ENCODE measurements at regions not wholly inside any gene's neighbourhood (a gene's known extent, or its start where the extent isn't known, plus 50 kb on each side); places are given as distances from the start of the nearest gene placed in this dataset.

DNA sequence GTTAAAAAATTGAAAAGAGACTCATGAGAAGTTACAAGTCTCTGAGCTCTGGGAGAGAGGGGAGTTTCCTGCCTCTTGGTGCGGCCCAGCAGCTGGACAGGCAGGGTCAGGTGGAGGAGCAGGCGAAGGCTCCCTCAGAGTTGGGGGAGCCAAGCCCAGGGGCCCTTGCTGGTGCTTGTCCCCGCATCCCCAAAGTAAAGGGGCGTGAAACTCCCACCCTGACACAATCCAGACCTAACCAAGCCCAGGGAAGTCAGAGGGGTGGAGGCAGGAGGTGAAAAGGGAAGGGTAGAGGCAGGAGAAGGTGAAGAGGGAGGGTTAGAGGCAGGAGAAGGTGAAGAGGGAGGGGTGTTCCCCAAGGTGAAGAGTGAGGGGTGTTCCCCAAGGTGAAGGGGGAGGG, 322.8 kb downstream of the GLRX3 start:
- no peaks in the 10 kb centered on the region for H3K9me3 ChIP-seq (ENCODE audit: control insufficient read depth, low read depth, low read length)
- dilution Hi-C loops (cut with MboI; ENCODE audit: extremely low pct_ligation_motif_present, low sequenced_read_pairs), result no loop called here
- no peak overlapping the region for H3K4me3 ChIP-seq (ENCODE audit: control insufficient read depth in 2 of 3, extremely low read depth in 1 of 3, insufficient read depth in 2 of 3, low read depth in 1 of 3, low read length in 3 of 3)
- H3K9ac ChIP-seq (ENCODE audit: control insufficient read depth, extremely low read depth, insufficient read depth, low read length), result no peak overlapping the region
- no peaks in the 10 kb centered on the region for H3K79me2 ChIP-seq (ENCODE audit: control insufficient read depth, insufficient read depth, low read length)
- FAIRE-seq, result no peak
- no peak overlapping the region for H3K27ac ChIP-seq (ENCODE audit: control insufficient read depth, insufficient read depth, low read length)
- no peaks in the 10 kb centered on the region for H3K36me3 ChIP-seq (ENCODE audit: control insufficient read depth in 2 of 2, extremely low read depth in 1 of 2, insufficient read depth in 2 of 2, low read length in 2 of 2)
- no peak overlapping the region for H3K4me2 ChIP-seq (ENCODE audit: control insufficient read depth, extremely low read depth, insufficient read depth, low read depth, low read length)
- no peak for DNase-seq (ENCODE audit: low read depth, low spot score)
- no peaks in the 10 kb centered on the region for H3K4me1 ChIP-seq (ENCODE audit: control insufficient read depth, extremely low read depth, insufficient read depth, low read length)
- H4K20me1 ChIP-seq (ENCODE audit: control insufficient read depth, extremely low read depth, insufficient read depth, low read length), result no peaks in the 10 kb centered on the region
- H3K27me3 ChIP-seq (ENCODE audit: control insufficient read depth, extremely low read depth, insufficient read depth, low read length), result no peaks in the 10 kb centered on the region
- H3K9me1 ChIP-seq (ENCODE audit: control insufficient read depth, extremely low read depth, insufficient read depth, low read length), result no peaks in the 10 kb centered on the region
- no peak overlapping the region for H2AFZ ChIP-seq (ENCODE audit: control insufficient read depth, low read length)
- TF ChIP-seq EZH2 (IDR thresholded peaks at IDR 0.05; ENCODE audit: low read length), result no peak
- TF ChIP-seq, protein P1, sequence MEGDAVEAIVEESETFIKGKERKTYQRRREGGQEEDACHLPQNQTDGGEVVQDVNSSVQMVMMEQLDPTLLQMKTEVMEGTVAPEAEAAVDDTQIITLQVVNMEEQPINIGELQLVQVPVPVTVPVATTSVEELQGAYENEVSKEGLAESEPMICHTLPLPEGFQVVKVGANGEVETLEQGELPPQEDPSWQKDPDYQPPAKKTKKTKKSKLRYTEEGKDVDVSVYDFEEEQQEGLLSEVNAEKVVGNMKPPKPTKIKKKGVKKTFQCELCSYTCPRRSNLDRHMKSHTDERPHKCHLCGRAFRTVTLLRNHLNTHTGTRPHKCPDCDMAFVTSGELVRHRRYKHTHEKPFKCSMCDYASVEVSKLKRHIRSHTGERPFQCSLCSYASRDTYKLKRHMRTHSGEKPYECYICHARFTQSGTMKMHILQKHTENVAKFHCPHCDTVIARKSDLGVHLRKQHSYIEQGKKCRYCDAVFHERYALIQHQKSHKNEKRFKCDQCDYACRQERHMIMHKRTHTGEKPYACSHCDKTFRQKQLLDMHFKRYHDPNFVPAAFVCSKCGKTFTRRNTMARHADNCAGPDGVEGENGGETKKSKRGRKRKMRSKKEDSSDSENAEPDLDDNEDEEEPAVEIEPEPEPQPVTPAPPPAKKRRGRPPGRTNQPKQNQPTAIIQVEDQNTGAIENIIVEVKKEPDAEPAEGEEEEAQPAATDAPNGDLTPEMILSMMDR (optimal IDR thresholded peaks at IDR 0.05 in 1 of 3, IDR thresholded peaks at IDR 0.05 in 1 of 3, conservative IDR thresholded peaks at IDR 0.05 in 1 of 3; ENCODE audit: extremely low read depth in 1 of 3, insufficient read depth in 2 of 3, low read length in 3 of 3), result no peak

DNA sequence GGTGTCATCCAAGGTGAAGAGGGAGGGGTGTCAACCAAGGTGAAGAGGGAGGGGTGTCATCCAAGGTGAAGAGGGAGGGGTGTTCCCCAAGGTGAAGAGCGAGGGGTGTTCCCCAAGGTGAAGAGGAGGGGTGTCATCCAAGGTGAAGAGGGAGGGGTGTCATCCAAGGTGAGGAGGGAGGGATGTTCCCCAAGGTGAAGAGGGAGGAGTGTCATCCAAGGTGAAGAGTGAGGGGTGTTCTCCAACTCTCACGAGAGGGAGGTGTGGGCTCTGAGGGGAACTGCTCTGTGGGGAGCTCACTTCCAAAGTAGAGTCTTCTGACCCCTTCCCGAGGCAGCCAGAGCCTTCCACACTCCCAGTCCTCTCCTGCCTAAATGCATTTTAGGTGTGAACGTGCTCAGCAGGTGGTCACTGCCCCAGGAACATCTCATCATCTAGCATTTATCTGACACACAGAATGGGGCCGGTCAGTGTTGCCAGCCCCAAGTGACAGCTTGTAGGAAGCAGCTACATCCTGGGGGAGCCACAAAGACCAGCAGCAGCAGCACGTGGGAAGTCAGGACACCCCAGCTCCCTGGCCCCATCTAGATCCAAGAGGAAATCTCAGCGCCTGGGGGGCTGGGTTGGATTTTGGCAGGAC, 323.8 kb downstream of the GLRX3 start:
- Histone ChIP-seq H2AFZ (ENCODE audit: control insufficient read depth, low read length) (no peak overlapping the region), H4K20me1 (ENCODE audit: control insufficient read depth, extremely low read depth, insufficient read depth, low read length) (no peaks in the 10 kb centered on the region), H3K4me3 (ENCODE audit: control insufficient read depth in 2 of 3, extremely low read depth in 1 of 3, insufficient read depth in 2 of 3, low read depth in 1 of 3, low read length in 3 of 3) (no peak overlapping the region), H3K79me2 (ENCODE audit: control insufficient read depth, insufficient read depth, low read length) (no peaks in the 10 kb centered on the region), H3K9me3 (ENCODE audit: control insufficient read depth, low read depth, low read length) (peaks cover 2% of the 10 kb centered on the region), H3K36me3 (ENCODE audit: control insufficient read depth in 2 of 2, extremely low read depth in 1 of 2, insufficient read depth in 2 of 2, low read length in 2 of 2) (no peaks in the 10 kb centered on the region), H3K9me1 (ENCODE audit: control insufficient read depth, extremely low read depth, insufficient read depth, low read length) (no peaks in the 10 kb centered on the region), H3K9ac (ENCODE audit: control insufficient read depth, extremely low read depth, insufficient read depth, low read length) (no peak overlapping the region), H3K4me2 (ENCODE audit: control insufficient read depth, extremely low read depth, insufficient read depth, low read depth, low read length) (no peak overlapping the region), H3K27me3 (ENCODE audit: control insufficient read depth, extremely low read depth, insufficient read depth, low read length) (no peaks in the 10 kb centered on the region), H3K4me1 (ENCODE audit: control insufficient read depth, extremely low read depth, insufficient read depth, low read length) (no peaks in the 10 kb centered on the region), H3K27ac (ENCODE audit: control insufficient read depth, insufficient read depth, low read length) (no peak overlapping the region)
- TF ChIP-seq EZH2 (IDR thresholded peaks at IDR 0.05; ENCODE audit: low read length), result no peak
- TF ChIP-seq, protein P1 (optimal IDR thresholded peaks at IDR 0.05 in 1 of 3, IDR thresholded peaks at IDR 0.05 in 1 of 3, conservative IDR thresholded peaks at IDR 0.05 in 1 of 3; ENCODE audit: extremely low read depth in 1 of 3, insufficient read depth in 2 of 3, low read length in 3 of 3), result no peak
- dilution Hi-C loops (cut with MboI; ENCODE audit: extremely low pct_ligation_motif_present, low sequenced_read_pairs), result no loop called here
- FAIRE-seq (no peak), DNase-seq (ENCODE audit: low read depth, low spot score) (no peak)
